GM12891 (cell line): ENCODE measurements at regions not wholly inside any gene's neighbourhood (a gene's known extent, or its start where the extent isn't known, plus 50 kb on each side); places are given as distances from the start of the nearest gene placed in this dataset.

Source experiments
- PAX5 ChIP-seq: IDR thresholded peaks from 2 replicates; pipeline ENCODE4 v1.6.1; 2011; ENCODE audit warnings: low read length, moderate library complexity, mild to moderate bottlenecking; ENCODE audit not compliant: insufficient read depth, severe bottlenecking
- POLR2A ChIP-seq: IDR thresholded peaks from 2 replicates; pipeline ENCODE4 v1.6.1; 2011; ENCODE audit warnings: low read depth, low read length, control low read depth
- POLR2AphosphoS5 ChIP-seq: IDR thresholded peaks from 2 replicates; pipeline ENCODE4 v1.6.1; 2011; ENCODE audit warnings: low read depth, low read length, control low read depth
- POU2F2 ChIP-seq: IDR thresholded peaks from 2 replicates; pipeline ENCODE4 v1.6.1; 2011; ENCODE audit warnings: low read depth, mild to moderate bottlenecking, control low read depth, low read length, moderate library complexity
- SPI1 ChIP-seq: IDR thresholded peaks from 2 replicates; pipeline ENCODE4 v1.6.1; 2011; ENCODE audit warnings: low read depth, low read length, control low read depth
- TAF1 ChIP-seq: IDR thresholded peaks from 2 replicates; pipeline ENCODE4 v1.6.1; 2011; ENCODE audit warnings: low read depth, low read length, control low read depth

DNA sequence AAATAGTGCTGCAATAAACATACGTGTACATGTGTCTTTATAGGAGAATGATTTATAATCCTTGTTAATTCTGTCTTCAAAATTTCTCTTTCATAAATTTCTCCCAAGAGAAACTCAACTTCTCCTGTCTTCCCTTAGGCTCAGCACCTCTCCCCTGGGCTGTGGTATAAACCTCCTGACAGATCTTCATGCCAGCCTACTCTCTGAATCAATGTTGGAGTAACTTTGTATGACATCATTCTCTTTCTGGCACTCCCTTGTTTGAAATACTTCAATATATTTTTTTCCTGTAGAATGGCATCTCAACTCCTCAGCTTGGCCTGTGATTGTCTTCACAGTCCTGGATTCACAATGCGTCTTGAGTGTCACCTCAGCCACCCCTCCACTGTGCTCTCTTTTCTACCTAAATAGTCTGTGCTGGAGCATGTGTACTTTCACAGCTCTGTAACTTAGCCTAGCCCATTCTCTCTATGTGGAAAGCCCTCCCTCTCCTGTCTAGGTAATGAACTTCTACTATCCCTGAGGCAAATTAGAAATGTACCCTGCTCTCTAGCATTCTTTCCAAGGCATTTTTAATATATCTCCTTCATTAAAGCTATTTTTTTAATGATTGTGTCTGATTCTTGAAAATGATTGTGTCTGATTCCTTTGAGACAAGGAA, 649.9 kb upstream of the FANCL start:
- TF ChIP-seq POLR2A (no peak), POLR2AphosphoS5 (no peak), TAF1 (no peak), SPI1 (no peak), PAX5 (no peak), POU2F2 (no peak)
